ENCODE measurements at regions not wholly inside any gene's neighbourhood (a gene's known extent, or its start where the extent isn't known, plus 50 kb on each side); places are given as distances from the start of the nearest gene placed in this dataset.

GRCh38 chr4:153127760-153128494 lies 76.3 kb upstream of the TRIM2 start:
- Histone ChIP-seq H3K4me1 (replicated peaks in 1 of 2) (no peaks in the 10 kb centered on the region), H3K27me3 (no peaks in the 10 kb centered on the region), H3K36me3 (replicated peaks in 1 of 2) (no peaks in the 10 kb centered on the region), H3K4me3 (no peak overlapping the region), H3K27ac (no peak overlapping the region), H3K9me3 (replicated peaks in 1 of 3) (no peaks in the 10 kb centered on the region)
- peak; percentile 79 to 96 (median 92) for DNase-seq
- 18 to 22% (median 21%) methylated on average over 18 of the region's 18 CpGs for WGBS, 4 donors
- intact Hi-C loops (cut with DNase I) = loop anchor here (5.0 kb wide), 2 partner anchors 46 to 281 kb away; no protein-coding TSS in a partner anchor
- peak; percentile 76 to 87 (median 86) for TF ChIP-seq CTCF (IDR thresholded peaks at IDR 0.05)
- no peak for TF ChIP-seq POLR2A (IDR thresholded peaks at IDR 0.05)

- Histone ChIP-seq H3K36me3 (replicated peaks in 1 of 2) (no peaks in the 10 kb centered on the region), H3K27me3 (no peaks in the 10 kb centered on the region), H3K4me3 (no peak overlapping the region), H3K27ac (no peak overlapping the region), H3K4me1 (replicated peaks in 1 of 2) (no peaks in the 10 kb centered on the region), H3K9me3 (replicated peaks in 1 of 3) (no peaks in the 10 kb centered on the region)
- TF ChIP-seq CTCF (IDR thresholded peaks at IDR 0.05) (no peak), POLR2A (IDR thresholded peaks at IDR 0.05) (no peak)
- intact Hi-C loops (cut with DNase I) = no loop called here
- DNase-seq = no peak
- WGBS, 4 donors = 41 to 76% (median 70%) methylated on average over 5 to 7 of the region's 7 CpGs
Observed at GRCh38 chr4:153131596-153131995, 72.6 kb upstream of the TRIM2 start.

GRCh38 chr4:153137159-153137558 lies 67.1 kb upstream of the TRIM2 start:
- peak in 3 of 7 donors; percentile 37 to 48 (median 39) for DNase-seq
- H3K27ac ChIP-seq = no peak overlapping the region
- no peaks in the 10 kb centered on the region for H3K4me1 ChIP-seq (replicated peaks in 1 of 2)

More at GRCh38 chr4:153137159-153137558, 67.1 kb upstream of the TRIM2 start:
- Histone ChIP-seq H3K9me3 (replicated peaks in 1 of 3) (no peaks in the 10 kb centered on the region), H3K4me3 (no peak overlapping the region), H3K27me3 (no peaks in the 10 kb centered on the region), H3K36me3 (replicated peaks in 1 of 2) (no peaks in the 10 kb centered on the region)
- no peak for TF ChIP-seq CTCF (IDR thresholded peaks at IDR 0.05)
- no peak for TF ChIP-seq POLR2A (IDR thresholded peaks at IDR 0.05)
- WGBS, 4 donors = 36 to 48% (median 43%) methylated on average over 5 to 6 of the region's 6 CpGs
- intact Hi-C loops (cut with DNase I) = no loop called here

Measured in adrenal gland (tissue), 9 donors.